ENCODE measurements at regions not wholly inside any gene's neighbourhood (a gene's known extent, or its start where the extent isn't known, plus 50 kb on each side); places are given as distances from the start of the nearest gene placed in this dataset.

DNA sequence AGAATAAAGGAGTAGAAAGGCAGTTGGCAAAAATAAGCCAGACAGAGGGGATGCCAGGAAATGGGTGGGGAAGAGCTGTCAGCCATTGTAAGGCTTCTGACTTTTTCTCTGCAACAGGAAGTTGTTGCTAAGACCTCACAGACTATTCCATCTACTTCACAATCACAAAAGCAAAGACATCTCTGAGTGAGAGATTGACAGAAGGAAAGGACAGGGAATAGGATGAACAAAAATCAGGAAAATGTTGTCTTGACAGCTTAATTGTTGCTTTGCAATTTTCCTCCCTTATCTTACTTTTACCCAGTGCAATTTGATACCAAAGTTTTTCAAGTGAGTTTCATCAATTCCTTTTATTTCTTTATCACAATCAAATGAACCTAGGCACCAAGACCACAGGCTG is 291.2 kb downstream of the CBLN4 start:
- Histone ChIP-seq H3K9me3 (no peaks in the 10 kb centered on the region), H3K4me1 (no peaks in the 10 kb centered on the region), H3K27me3 (no peaks in the 10 kb centered on the region), H3K36me3 (no peaks in the 10 kb centered on the region), H3K27ac (no peak overlapping the region), H3K4me3 (no peak overlapping the region)
- TF ChIP-seq POLR2A (IDR thresholded peaks at IDR 0.05), result no peak
- TF ChIP-seq, protein P1, sequence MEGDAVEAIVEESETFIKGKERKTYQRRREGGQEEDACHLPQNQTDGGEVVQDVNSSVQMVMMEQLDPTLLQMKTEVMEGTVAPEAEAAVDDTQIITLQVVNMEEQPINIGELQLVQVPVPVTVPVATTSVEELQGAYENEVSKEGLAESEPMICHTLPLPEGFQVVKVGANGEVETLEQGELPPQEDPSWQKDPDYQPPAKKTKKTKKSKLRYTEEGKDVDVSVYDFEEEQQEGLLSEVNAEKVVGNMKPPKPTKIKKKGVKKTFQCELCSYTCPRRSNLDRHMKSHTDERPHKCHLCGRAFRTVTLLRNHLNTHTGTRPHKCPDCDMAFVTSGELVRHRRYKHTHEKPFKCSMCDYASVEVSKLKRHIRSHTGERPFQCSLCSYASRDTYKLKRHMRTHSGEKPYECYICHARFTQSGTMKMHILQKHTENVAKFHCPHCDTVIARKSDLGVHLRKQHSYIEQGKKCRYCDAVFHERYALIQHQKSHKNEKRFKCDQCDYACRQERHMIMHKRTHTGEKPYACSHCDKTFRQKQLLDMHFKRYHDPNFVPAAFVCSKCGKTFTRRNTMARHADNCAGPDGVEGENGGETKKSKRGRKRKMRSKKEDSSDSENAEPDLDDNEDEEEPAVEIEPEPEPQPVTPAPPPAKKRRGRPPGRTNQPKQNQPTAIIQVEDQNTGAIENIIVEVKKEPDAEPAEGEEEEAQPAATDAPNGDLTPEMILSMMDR (IDR thresholded peaks at IDR 0.05), result no peak
- DNase-seq (no peak), ATAC-seq (no peak)
- intact Hi-C loops (cut with DNase I), result no loop called here

DNA sequence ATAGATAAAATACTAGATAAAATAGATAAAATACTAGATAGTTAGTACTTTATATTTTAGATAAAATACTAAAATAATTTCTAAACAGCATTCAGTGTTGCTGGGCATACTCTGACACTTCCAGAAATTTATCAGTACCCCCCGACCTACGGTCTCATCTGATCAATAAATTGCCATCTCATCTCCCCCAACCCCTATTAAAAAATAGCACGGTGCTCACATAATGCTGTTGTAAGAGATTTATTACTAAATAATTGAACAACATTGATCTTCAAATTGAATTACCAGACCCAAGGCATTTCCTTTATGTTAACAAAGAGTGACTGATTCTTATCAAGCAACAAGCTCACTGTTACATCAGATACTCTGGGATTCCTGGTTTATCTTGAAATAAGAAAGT is 300.9 kb downstream of the CBLN4 start:
- no peak for DNase-seq
- intact Hi-C loops (cut with DNase I), result no loop called here
- Histone ChIP-seq H3K4me3 (no peak overlapping the region), H3K9me3 (no peaks in the 10 kb centered on the region), H3K27ac (no peak overlapping the region), H3K4me1 (no peaks in the 10 kb centered on the region), H3K27me3 (no peaks in the 10 kb centered on the region), H3K36me3 (no peaks in the 10 kb centered on the region)
- 57% methylated on average over 3 of the region's 3 CpGs for WGBS (ENCODE audit: insufficient coverage, low coverage, low lambda C conversion rate, missing lambda C conversion rate)
- ATAC-seq, result no peak
- TF ChIP-seq, protein P1 (IDR thresholded peaks at IDR 0.05), result no peak
- TF ChIP-seq POLR2A (IDR thresholded peaks at IDR 0.05), result no peak

DNA sequence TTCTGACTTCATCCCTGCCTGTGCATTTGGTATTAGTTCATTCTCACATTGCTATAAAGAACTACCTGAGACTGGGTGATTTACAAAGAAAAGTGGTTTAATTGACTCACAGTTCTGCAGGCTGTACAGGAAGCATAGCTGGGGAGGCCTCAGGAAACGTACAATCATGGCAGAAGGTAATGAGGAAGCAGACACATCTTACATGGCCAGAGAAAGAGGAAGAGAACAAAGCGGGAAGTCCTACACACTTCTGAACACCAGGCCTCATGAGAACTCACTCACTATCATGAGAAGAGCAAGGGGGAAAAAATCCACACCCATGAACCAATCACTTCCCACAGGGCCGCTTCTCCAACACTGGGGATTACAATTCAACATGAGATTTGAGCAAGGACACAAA is 303.9 kb downstream of the CBLN4 start:
- 51% methylated on average over 3 of the region's 3 CpGs for WGBS (ENCODE audit: insufficient coverage, low coverage, low lambda C conversion rate, missing lambda C conversion rate)
- ATAC-seq, result no peak
- intact Hi-C loops (cut with DNase I), result no loop called here

DNA sequence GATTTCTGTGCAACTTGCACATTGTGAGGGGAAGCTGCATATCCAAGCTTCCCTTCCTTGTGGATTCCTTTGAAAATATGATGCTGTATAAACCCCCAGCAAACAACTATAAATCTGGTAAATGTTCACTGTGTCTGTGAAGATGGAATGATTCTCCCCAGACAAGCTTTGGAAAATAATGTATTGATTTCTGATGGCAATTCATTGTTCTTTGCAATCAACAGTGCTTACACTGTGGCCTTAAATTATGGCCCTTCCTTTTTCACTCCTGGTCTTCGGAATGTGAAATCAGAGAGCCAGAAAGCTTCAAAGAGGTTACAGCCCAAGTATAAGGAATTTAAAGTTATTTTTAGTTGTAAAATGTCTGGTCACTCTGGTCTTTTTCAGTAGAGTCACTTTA is 308.8 kb downstream of the CBLN4 start:
- TF ChIP-seq, protein P1 (IDR thresholded peaks at IDR 0.05), result no peak
- TF ChIP-seq POLR2A (IDR thresholded peaks at IDR 0.05), result no peak

More for the DNA sequence above, 303.9 kb downstream of the CBLN4 start:
- TF ChIP-seq, protein P1 (IDR thresholded peaks at IDR 0.05), result no peak
- TF ChIP-seq POLR2A (IDR thresholded peaks at IDR 0.05), result no peak
- Histone ChIP-seq H3K27me3 (no peaks in the 10 kb centered on the region), H3K4me1 (no peaks in the 10 kb centered on the region), H3K27ac (no peak overlapping the region), H3K36me3 (no peaks in the 10 kb centered on the region), H3K9me3 (no peaks in the 10 kb centered on the region), H3K4me3 (no peak overlapping the region)
- DNase-seq, result no peak

DNA sequence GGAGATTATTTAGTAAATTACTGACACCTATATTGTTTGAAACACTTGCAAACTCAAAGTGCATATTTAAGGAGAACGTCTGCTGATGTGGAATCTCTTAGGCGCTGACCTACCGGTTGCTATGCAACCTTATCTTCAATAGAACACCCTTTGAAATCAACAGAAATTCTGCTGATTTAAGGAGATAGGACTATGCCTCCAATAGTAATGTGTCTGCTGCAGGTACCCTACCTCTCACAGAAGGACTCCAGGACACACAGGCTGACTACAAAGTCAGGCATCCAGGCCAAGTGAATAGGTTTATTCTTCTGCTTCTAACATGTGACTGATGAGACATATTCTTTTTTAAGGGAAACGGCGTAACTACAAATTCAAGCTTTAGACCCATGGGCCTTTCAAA is 311.7 kb downstream of the CBLN4 start:
- intact Hi-C loops (cut with DNase I), result no loop called here
- 63% methylated on average over 4 of the region's 5 CpGs for WGBS (ENCODE audit: insufficient coverage, low coverage, low lambda C conversion rate, missing lambda C conversion rate)

More for the DNA sequence above, 308.8 kb downstream of the CBLN4 start:
- Histone ChIP-seq H3K9me3 (no peaks in the 10 kb centered on the region), H3K36me3 (no peaks in the 10 kb centered on the region), H3K4me3 (no peak overlapping the region), H3K4me1 (no peaks in the 10 kb centered on the region), H3K27me3 (no peaks in the 10 kb centered on the region), H3K27ac (no peak overlapping the region)
- DNase-seq, result no peak
- 50% methylated on average over 1 of the region's 1 CpG for WGBS (ENCODE audit: insufficient coverage, low coverage, low lambda C conversion rate, missing lambda C conversion rate)
- intact Hi-C loops (cut with DNase I), result no loop called here
- no peak for ATAC-seq

More for the DNA sequence above, 311.7 kb downstream of the CBLN4 start:
- H3K27ac ChIP-seq, result no peak overlapping the region
- H3K4me1 ChIP-seq, result no peaks in the 10 kb centered on the region
- ATAC-seq (no peak), DNase-seq (no peak)
- no peaks in the 10 kb centered on the region for H3K36me3 ChIP-seq
- H3K27me3 ChIP-seq, result no peaks in the 10 kb centered on the region
- H3K9me3 ChIP-seq, result no peaks in the 10 kb centered on the region
- no peak overlapping the region for H3K4me3 ChIP-seq
- TF ChIP-seq POLR2A (IDR thresholded peaks at IDR 0.05), result no peak
- TF ChIP-seq, protein P1 (IDR thresholded peaks at IDR 0.05), result no peak
